ENCODE measurements at regions not wholly inside any gene's neighbourhood (a gene's known extent, or its start where the extent isn't known, plus 50 kb on each side); places are given as distances from the start of the nearest gene placed in this dataset.

DNA sequence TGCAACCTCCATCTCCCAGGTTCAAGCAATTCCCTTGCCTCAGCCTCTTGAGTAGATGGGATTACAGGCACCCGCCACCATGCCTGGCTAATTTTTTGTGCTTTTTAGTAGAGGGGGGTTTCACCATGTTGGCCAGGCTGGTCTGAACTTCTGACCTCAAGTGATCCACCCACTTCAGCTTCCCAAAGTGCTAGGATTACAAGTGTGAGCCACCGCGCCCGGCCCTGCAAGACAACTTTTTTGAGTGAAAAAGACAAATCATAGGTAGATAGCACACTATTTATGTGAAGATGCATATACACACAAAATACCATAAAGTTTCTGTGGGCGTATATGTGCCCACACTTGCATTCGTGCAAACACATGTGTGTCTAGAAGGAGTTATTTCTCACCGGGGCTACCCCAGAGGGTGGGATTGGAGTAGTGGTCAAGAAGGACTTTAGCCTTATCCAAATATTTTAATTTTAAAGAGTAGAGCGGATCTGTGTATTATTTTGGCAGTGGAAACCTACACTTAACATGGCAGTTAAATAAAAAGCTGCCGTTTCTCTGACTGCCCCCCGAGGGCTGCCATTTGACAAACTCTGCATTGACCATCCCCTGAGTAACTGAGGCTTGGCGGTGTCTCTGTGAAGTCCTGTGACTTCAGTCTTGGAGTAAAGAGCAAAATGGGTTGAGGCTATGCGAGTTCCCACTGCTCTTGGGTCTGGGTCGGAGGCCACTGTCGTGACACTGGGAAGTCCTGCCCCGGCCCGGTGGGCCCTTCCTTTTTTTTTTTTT, 93.4 kb upstream of the PTCH1 start:
- 68% methylated on average over 13 of the region's 16 CpGs for WGBS (ENCODE audit: insufficient coverage, insufficient replicate concordance, low lambda C conversion rate, missing lambda C conversion rate)
- POLR2A ChIA-PET = no interaction called here

More for the DNA sequence above, 93.4 kb upstream of the PTCH1 start:
- H3K36me3 ChIP-seq (ENCODE audit: control insufficient read depth in 2 of 2, insufficient read depth in 2 of 2, low read length in 1 of 2) = no peaks in the 10 kb centered on the region
- RAD21 ChIA-PET (ENCODE audit: unreplicated experiment) = interaction anchor here (0.6 kb wide), 1 partner anchor 422 kb away, joined by 3 read pairs; no protein-coding TSS in a partner anchor
- no peaks in the 10 kb centered on the region; the same call in 2 of the 3 replicates for H3K9me3 ChIP-seq (replicated peaks; ENCODE audit: control insufficient read depth, insufficient read depth, low read length)
- no peaks in the 10 kb centered on the region for H3K4me1 ChIP-seq (ENCODE audit: control insufficient read depth, insufficient read depth, low read length)
- H3K27me3 ChIP-seq (replicated peaks in 1 of 2; ENCODE audit: control insufficient read depth in 2 of 2, insufficient read depth in 2 of 2, low read length in 1 of 2) = no peaks in the 10 kb centered on the region; a peak in 1 of 4 replicates
- in situ Hi-C loops (cut with MboI) = no loop called here
- no peaks in the 10 kb centered on the region for H4K20me1 ChIP-seq (ENCODE audit: control insufficient read depth, insufficient read depth)
- no peak for FAIRE-seq
- no peak for ATAC-seq
- intact Hi-C loops (cut with micrococcal nuclease; ENCODE audit: unreplicated experiment) = no loop called here
- no peak overlapping the region for H2AFZ ChIP-seq (ENCODE audit: control insufficient read depth, low read depth, low read length)
- BruUV-seq (replicated peaks) = no TSS peak
- CTCF ChIA-PET = no interaction called here
- no peak for TF ChIP-seq ZNF207 (IDR thresholded peaks at IDR 0.05; ENCODE audit: borderline replicate concordance)
- no peak for TF ChIP-seq RUNX3 (IDR thresholded peaks at IDR 0.05; ENCODE audit: low read length)
- TF ChIP-seq NR2C1 (IDR thresholded peaks at IDR 0.05) = no peak
- no peak for TF ChIP-seq ZNF274 (IDR thresholded peaks at IDR 0.05; ENCODE audit: insufficient read depth, insufficient read length)
- TF ChIP-seq, protein P1, sequence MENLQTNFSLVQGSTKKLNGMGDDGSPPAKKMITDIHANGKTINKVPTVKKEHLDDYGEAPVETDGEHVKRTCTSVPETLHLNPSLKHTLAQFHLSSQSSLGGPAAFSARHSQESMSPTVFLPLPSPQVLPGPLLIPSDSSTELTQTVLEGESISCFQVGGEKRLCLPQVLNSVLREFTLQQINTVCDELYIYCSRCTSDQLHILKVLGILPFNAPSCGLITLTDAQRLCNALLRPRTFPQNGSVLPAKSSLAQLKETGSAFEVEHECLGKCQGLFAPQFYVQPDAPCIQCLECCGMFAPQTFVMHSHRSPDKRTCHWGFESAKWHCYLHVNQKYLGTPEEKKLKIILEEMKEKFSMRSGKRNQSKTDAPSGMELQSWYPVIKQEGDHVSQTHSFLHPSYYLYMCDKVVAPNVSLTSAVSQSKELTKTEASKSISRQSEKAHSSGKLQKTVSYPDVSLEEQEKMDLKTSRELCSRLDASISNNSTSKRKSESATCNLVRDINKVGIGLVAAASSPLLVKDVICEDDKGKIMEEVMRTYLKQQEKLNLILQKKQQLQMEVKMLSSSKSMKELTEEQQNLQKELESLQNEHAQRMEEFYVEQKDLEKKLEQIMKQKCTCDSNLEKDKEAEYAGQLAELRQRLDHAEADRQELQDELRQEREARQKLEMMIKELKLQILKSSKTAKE (IDR thresholded peaks at IDR 0.05; ENCODE audit: low read depth, poor library complexity, severe bottlenecking) = no peak
- TF ChIP-seq CBX3 (IDR thresholded peaks at IDR 0.05; ENCODE audit: borderline replicate concordance, low read depth) = no peak
- no peak for TF ChIP-seq TCF7 (IDR thresholded peaks at IDR 0.05; ENCODE audit: borderline replicate concordance)
- TF ChIP-seq POLR2A (IDR thresholded peaks at IDR 0.05; ENCODE audit: low read depth, low read length) = no peak
- no peak for TF ChIP-seq HDAC2 (IDR thresholded peaks at IDR 0.05)
- no peak for TF ChIP-seq ZNF24 (IDR thresholded peaks at IDR 0.05)
- no peak for TF ChIP-seq RCOR1 (conservative IDR thresholded peaks at IDR 0.05; ENCODE audit: low read depth, low read length)
- TF ChIP-seq, protein P2, sequence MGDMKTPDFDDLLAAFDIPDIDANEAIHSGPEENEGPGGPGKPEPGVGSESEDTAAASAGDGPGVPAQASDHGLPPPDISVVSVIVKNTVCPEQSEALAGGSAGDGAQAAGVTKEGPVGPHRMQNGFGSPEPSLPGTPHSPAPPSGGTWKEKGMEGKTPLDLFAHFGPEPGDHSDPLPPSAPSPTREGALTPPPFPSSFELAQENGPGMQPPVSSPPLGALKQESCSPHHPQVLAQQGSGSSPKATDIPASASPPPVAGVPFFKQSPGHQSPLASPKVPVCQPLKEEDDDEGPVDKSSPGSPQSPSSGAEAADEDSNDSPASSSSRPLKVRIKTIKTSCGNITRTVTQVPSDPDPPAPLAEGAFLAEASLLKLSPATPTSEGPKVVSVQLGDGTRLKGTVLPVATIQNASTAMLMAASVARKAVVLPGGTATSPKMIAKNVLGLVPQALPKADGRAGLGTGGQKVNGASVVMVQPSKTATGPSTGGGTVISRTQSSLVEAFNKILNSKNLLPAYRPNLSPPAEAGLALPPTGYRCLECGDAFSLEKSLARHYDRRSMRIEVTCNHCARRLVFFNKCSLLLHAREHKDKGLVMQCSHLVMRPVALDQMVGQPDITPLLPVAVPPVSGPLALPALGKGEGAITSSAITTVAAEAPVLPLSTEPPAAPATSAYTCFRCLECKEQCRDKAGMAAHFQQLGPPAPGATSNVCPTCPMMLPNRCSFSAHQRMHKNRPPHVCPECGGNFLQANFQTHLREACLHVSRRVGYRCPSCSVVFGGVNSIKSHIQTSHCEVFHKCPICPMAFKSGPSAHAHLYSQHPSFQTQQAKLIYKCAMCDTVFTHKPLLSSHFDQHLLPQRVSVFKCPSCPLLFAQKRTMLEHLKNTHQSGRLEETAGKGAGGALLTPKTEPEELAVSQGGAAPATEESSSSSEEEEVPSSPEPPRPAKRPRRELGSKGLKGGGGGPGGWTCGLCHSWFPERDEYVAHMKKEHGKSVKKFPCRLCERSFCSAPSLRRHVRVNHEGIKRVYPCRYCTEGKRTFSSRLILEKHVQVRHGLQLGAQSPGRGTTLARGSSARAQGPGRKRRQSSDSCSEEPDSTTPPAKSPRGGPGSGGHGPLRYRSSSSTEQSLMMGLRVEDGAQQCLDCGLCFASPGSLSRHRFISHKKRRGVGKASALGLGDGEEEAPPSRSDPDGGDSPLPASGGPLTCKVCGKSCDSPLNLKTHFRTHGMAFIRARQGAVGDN (IDR thresholded peaks at IDR 0.05) = no peak
- no peak for TF ChIP-seq FOXM1 (IDR thresholded peaks at IDR 0.05; ENCODE audit: low read depth, low read length)
- no peak for TF ChIP-seq BMI1 (IDR thresholded peaks at IDR 0.05; ENCODE audit: borderline replicate concordance)
- TF ChIP-seq, protein P3, sequence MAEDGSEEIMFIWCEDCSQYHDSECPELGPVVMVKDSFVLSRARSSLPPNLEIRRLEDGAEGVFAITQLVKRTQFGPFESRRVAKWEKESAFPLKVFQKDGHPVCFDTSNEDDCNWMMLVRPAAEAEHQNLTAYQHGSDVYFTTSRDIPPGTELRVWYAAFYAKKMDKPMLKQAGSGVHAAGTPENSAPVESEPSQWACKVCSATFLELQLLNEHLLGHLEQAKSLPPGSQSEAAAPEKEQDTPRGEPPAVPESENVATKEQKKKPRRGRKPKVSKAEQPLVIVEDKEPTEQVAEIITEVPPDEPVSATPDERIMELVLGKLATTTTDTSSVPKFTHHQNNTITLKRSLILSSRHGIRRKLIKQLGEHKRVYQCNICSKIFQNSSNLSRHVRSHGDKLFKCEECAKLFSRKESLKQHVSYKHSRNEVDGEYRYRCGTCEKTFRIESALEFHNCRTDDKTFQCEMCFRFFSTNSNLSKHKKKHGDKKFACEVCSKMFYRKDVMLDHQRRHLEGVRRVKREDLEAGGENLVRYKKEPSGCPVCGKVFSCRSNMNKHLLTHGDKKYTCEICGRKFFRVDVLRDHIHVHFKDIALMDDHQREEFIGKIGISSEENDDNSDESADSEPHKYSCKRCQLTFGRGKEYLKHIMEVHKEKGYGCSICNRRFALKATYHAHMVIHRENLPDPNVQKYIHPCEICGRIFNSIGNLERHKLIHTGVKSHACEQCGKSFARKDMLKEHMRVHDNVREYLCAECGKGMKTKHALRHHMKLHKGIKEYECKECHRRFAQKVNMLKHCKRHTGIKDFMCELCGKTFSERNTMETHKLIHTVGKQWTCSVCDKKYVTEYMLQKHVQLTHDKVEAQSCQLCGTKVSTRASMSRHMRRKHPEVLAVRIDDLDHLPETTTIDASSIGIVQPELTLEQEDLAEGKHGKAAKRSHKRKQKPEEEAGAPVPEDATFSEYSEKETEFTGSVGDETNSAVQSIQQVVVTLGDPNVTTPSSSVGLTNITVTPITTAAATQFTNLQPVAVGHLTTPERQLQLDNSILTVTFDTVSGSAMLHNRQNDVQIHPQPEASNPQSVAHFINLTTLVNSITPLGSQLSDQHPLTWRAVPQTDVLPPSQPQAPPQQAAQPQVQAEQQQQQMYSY (CRISPR knock-in tag; IDR thresholded peaks at IDR 0.05) = no peak
- DNase-seq (ENCODE audit: low read depth, low spot score) = no peak
- no peak overlapping the region for H3K27ac ChIP-seq (ENCODE audit: control insufficient read depth, insufficient read depth)
- H3K4me2 ChIP-seq (ENCODE audit: control insufficient read depth, insufficient read depth) = no peak overlapping the region
- SMC1A ChIA-PET (ENCODE audit: uncharacterized antibody, unreplicated experiment) = no interaction called here
- no peaks in the 10 kb centered on the region for H3K79me2 ChIP-seq (ENCODE audit: control insufficient read depth, insufficient read depth, low read length)
- no peak overlapping the region for H3K9ac ChIP-seq (ENCODE audit: control insufficient read depth, insufficient read depth, low read length)
- H3K4me3 ChIP-seq = no peak overlapping the region
